ENCODE measurements at regions not wholly inside any gene's neighbourhood (a gene's known extent, or its start where the extent isn't known, plus 50 kb on each side); places are given as distances from the start of the nearest gene placed in this dataset.
A peak's percentile ranks its signal among the peaks of the same experiment; 100 is the strongest.

DNA sequence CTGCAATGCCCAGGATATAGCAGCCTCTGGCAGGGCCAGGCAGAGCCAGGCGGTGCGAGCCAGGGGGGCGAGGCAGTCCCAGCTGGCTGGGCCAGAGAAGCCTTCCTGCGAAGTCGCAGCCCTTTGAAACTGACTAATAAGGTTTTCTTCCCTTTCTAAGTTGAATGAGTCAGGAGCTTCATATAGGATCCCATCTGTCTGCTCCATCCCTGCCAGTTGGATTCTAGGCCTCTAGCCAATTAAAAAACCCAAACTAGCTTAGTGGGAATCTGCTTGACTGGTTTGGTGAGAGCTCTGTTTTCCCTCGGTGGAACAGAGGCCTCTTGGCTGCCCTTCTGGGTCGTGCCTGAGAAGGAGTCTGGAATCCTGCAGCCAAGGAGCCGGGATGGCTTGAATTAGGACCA, 70.1 kb upstream of the RAPGEF1 start:
- DNase-seq, result no peak

DNA sequence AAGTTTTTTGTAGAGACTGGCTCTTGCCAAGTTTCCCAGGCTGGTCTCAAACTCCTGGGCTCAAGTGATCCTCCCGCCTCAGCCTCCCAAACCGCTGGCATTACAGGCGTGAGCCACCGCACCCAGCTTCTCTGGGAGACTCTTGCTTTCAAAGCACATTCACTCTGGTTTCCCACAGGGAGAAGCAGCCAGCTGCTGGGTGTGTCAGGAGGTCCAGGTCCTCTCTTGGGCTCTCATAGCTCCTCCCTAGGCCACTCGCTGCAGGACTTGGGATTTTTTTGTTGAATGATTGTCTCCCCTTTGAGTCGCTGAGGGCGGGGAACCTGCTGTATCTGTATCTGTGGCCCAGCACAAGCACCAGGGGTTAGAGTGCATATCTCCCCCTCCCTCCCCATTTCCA, 68.4 kb upstream of the RAPGEF1 start:
- no peak for DNase-seq

DNA sequence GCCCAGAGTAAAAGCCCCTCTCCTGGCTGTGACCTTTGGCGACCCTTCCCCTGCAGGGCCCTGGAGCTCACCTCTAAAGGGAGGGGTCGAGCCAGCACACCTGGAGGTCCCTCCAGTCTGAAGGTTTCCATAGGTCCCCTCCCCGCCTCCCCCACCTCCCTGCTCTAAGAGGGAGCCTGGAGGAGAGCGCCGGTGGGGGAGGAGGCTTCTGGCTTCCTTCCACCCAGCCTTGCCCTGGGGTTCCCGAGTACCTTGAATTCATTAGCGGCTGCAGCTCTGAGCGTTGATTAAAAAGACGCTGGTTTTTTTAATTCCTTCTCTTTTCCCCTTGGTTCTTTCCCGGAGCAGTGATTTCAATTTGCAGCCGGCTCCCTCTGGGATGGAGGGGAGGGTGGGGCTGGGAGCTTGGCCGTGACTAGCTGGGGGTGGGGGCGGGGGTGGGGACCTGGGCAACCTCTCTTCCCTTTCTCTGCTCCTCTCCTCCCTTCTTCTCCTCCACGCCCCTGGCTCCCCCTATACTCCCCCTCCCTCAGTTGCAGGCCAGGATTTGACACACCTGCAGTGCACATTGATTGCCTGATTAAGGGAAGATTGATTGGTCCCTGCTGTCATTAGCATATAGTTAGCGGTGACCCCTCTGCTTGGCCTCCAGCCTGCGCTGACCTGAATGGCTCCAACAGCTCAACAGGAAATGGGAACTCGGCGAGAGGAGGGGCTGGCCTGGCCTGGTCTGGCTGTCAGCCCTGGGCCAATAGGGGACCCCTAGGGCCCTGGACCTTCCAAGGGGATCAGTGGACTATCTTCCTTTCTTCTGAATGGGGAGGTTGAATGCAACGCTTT, 67.5 kb upstream of the RAPGEF1 start:
- DNase-seq, result no peak

DNA sequence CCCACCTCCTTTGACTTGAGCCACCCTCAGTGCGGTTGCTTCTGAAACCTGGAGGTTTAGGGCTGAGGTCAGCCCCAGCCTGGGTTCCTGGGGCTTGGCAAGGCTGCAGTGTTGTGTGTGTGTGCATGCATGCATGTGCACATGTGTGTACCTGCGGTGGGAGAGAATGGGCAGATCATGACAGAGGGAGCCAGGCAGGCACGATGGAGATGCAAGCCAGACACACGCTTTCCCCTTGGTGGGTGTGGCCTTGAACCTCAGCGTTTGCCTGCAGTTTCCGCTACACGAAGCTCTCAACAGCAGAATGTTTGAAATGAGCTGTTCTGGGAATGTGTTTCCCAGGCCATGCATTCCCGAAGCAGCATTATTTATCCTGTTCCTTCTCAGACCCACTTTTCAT, 65.9 kb upstream of the RAPGEF1 start:
- no peak for DNase-seq

DNA sequence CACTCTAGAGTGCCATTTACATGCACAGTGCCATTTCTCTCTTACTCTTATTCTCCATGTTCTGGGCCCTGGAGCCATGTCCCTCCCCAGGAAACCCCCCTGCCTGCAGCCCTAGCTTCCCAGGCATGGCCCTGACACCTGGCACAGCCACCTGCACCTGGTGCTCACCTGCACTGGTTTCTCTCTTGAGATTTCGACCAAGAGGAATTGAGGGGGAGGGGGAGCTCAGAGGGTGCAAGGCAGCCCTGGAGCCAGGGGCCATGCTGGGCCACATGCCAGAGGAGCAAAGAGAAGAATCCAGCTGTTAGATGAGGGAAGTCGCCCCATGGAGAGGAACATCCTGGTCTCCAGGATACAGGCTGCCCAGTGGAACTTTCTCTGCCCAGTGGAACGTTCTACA, 65.0 kb upstream of the RAPGEF1 start:
- no peak for DNase-seq

DNA sequence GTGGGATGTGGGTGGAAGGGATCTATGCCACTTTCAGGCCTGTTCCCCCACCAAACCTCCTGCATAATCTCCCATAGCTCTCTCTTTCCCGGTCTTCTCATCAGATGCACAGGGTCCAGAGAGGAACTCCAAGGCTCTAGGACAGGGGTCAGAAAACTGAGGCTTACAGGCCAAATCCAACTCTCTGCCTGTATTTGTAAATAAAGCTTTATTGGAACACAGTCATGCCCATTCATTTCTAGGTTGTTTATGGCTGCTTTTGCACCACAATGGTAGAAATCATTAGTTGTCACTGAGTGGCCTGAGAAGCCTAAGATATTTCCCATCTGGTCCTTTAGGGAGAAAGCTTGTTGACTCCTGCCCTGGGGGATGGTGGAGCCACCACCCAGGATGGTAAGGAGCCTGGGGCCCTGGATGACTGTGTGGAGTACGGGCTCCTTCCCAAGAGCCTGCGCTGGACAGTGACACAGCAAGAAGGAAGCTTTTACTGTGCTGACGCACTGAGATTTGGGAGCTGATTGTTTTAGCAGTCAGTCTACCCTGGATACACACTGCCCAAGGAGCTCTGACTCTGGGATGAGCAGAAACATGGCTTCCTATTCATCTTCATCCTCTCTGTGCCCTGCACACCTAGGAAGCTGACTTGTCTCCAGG, 64.0 kb upstream of the RAPGEF1 start:
- DNase-seq, result no peak

DNA sequence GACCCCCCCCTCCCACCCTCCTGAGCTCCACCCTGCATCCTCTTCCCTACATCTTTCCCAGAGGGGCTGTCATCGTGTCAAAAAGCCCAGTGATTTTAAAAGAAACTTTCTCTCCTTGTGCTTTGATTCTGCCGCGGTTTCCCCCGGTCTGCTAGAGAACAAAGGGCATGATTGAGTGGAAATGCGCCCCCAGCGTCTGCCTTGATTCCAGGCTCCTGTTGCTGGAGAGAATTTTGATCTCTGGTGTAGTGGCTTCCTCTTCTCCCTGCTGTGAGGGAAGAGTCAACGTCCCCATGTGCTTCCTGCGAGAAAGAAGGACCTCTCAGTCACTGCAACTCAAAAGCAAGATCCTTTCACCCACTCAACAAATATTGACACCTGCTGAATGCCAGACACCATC, 61.9 kb upstream of the RAPGEF1 start:
- no peak for DNase-seq

DNA sequence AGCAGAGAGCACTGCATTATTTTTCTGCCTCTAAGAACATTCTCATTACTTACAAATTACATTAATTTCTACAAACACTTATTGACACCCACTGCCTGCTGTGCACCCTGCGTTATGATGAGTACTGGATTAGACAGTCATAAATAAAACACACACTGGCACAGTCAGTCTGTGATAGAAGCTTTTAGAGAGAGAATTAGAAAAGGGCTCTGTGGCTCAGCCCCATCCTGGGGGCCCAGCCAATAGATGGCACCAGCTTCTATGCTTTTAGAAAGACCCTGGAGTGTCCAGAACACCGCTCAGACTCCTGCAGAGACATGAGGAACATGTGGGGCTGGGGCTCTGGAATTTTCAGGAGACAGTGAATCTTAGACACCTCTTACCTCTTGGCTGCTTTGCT, 61.0 kb upstream of the RAPGEF1 start:
- DNase-seq, result no peak

DNA sequence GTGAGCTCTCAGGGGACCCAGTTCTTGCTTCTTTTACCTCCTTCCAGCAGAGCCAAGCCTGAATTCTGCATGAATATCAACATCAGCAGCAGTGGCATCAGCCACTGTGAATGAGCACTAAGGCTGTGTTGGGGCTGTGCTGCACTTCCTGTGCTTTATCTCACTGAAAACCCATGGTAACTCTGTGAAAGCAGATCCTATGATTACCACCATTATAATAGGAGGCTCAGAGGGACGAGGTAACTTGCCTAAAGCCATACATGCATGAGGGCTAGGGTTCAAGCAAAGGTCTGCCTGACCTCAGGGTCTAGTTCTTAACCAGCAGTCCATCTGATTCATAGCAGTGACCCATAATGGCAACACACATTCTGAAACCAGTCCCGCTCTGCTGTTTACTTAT, 60.5 kb upstream of the RAPGEF1 start:
- DNase-seq, result no peak

DNA sequence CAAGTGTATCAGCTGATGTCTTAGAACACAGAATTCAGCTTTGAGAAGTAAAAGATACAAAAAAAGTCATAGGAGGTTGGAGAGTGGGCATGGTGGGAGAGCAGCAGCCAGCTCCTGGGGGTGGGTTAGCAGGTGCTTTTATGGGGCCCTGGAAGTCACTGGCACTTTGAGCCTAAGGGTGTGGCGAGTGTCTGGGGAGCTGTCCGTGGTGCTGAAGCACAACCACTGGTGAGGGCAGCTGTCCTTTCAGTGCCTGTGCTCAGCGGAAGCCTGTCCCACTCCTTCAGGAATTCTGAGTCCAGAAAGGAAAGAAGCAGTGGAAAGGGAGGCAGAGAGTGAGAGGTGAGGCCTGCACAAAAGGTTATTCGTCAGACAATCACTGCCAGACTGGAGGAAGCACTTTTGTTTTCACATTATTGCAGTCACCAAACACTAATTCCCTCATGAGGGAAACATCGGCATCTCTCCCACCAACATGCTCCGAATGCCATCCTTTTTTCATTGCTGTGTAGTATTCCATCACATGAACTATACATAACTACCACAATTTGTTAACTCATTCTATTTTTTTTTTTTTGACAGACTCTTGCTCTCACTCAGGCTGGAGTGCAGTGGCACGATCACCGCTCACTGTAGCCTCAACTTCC, 59.4 kb upstream of the RAPGEF1 start:
- DNase-seq, result peak; percentile 45 to 46

DNA sequence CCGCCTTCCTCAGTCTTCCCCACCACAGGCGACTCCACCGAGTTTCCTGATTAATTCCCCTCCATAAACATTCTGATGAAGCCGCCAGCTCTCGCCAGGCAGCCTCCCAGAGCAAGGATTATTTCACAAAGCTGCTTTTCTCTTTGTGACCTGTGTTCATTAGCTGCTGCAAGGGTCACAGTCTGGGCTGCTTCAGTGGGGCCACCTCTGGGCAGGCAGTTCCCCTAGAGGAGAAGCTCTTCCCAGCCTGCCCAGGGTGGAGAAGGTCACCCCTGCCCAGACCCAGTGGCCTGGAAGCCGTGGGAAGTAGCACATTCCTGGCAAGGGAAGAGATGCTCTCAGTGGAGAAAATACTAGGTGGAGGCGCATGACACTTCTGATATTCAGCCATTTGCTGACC, 58.4 kb upstream of the RAPGEF1 start:
- DNase-seq, result no peak

DNA sequence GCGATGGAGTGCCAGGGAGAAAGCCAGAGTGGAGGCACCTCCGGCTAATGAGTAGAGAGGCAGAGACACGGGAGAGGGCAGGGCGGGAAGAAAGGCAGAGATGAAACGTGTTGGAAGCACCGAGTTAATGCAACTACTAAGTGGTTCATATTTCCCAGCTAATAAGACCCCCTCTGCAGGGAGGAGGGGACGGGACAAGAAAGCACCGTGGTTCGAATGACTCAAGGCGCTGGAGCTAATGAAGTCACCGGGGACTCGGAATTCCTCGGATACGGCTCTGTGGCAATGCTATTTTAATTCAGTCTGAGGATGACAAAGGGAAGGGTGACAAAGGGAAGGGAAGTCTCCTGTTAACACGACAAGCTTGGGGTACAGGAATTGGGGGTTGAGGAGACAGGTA, 54.5 kb upstream of the RAPGEF1 start:
- no peak for DNase-seq

DNA sequence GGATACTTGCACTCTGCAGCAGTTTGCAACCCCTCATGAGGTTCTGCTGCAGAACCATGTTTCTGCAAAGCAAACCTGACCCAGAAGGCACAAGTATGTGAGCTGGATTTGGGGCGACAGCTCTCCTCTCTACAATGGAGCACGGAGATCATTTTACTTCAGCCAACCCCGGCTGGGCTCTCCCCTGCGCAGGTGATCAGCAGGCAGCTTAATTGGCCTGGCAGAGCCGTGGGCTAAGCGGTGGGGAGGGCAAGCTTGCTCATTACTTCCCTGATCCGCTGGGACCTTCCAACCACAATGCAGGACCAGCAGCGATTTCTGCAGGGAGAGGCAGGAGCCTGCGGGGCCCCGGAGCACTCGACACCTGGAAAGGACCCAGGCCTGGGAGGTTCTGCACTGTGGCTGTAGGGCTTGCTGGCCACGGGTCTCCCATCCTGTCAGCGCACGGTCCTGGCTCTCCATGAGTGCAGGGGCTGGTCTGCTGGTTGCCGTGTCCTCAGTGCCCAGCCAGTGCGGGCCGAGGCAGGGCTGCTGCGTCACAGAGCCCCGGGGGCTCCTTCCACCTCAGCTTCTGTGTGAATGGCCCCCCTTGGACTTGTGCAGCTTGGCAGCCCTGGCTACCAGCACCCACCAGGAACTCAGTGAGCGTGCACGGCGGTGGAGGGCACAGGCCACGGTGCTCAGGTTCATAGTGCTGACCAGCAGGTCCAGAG, 51.8 kb upstream of the RAPGEF1 start:
- no peak for DNase-seq
